AG04450 (cell line): ENCODE measurements at regions not wholly inside any gene's neighbourhood (a gene's known extent, or its start where the extent isn't known, plus 50 kb on each side); places are given as distances from the start of the nearest gene placed in this dataset.
"Not testable (repeated sequence)": the region's sequence is repeated elsewhere in the genome, so short reads cannot be mapped to it uniquely, and the experiment has no call there.

Experiments
- CTCF ChIA-PET: fragments of 300-600, 350-600 bp; formaldehyde crosslinking; extraction: SDS; loops from one replicate; lab custom pipeline; 2022; ENCODE audit warnings: antibody characterized with exemption, inconsistent platforms; lab: Charles Lee
- POLR2A ChIA-PET: fragments of 350-600 bp; formaldehyde crosslinking; extraction: SDS; loops from one replicate; lab custom pipeline; 2021; ENCODE audit warnings: antibody characterized with exemption, inconsistent platforms; lab: Yijun Ruan, JAX
- DNase-seq: peaks from one replicate; pipeline ENCODE4 v3.0.0-alpha.2; 2011; ENCODE audit warnings: low read depth, low spot score
- H3K27ac ChIP-seq: one replicate; pipeline ENCODE4 v1.5.1; 2012; ENCODE audit warnings: low read depth, low read length, control low read depth
- H3K27me3 ChIP-seq: one replicate; pipeline ENCODE4 v1.6.0; 2012; ENCODE audit warnings: low read length; ENCODE audit not compliant: control insufficient read depth, insufficient read depth
- H3K4me3 ChIP-seq: 2 replicates; pipeline ENCODE4 v1.5.1; 2011; ENCODE audit warnings: mild to moderate bottlenecking, low read depth, low read length, control low read depth
- H3K9me3 ChIP-seq: 2 replicates; pipeline ENCODE4 v1.5.1; 2012; ENCODE audit warnings: low read length; ENCODE audit not compliant: control insufficient read depth, insufficient read depth
- CTCF ChIP-seq: IDR thresholded peaks from 2 replicates; pipeline ENCODE4 v1.5.1; 2011; ENCODE audit warnings: low read depth, low read length, control low read depth, inconsistent platforms

DNA sequence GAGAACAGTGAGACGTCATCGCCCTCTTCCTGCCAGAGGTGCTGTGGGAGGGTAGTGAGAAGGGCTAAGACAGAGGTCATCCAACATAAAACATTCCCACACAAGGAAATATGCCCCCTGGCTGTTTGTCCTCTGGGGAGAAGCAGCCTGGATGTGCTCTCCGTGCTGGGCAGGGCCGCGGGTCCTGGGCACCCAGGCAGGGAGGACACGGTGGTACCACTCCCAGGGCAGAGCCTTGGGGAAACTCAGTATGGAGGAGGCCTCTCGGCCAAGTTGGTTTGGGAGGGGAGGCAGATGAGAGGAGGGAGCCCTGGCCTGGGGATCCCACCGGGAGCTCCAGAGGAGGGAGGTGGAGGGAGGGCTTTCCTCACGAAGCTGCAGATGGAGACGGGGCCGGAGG, 129.4 kb downstream of the GLRX3 start:
- H3K27ac ChIP-seq: no peak overlapping the region
- CTCF ChIA-PET: no interaction called here
- H3K27me3 ChIP-seq: no peaks in the 10 kb centered on the region
- H3K4me3 ChIP-seq: no peak overlapping the region
- POLR2A ChIA-PET: no interaction called here
- H3K9me3 ChIP-seq: peaks cover 72% of the 10 kb centered on the region
- DNase-seq: no peak
- TF ChIP-seq CTCF: no peak

DNA sequence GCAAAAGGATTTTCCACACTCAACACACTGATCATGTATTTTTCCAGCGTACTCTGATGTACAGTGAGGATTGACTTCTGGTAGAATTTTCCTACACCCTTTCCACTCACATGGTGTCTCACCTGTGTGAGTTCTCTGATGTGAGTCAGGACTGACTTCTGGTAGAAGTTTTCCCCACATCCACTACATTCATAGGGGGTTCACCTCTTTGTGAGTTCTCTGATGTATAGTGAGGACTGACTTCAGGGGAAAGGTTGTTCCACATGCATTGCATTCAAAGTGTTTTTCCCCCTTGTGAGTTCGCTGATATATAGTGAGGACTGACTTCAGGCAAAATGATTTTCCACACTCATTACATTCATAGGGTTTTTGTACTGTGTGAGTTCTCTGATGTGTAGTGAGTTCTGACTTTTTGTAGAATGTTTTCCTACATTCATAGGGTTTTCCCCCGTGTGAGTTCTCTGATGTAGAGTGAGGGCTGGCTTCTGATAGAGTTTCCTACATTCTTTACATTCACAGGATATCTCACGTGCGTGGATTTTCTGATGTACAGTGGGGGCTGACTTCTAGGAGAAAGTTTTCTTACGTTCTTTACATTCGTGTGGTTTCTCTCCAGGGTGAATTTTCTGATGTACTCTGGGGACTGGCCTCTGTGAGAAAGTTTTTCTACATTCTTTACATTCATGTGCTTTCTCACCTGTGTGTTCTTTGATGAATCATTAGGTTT, 146.5 kb downstream of the GLRX3 start:
- Histone ChIP-seq H3K27ac (no peak overlapping the region), H3K27me3 (no peaks in the 10 kb centered on the region), H3K9me3 (peaks cover 58% of the 10 kb centered on the region), H3K4me3 (no peak overlapping the region)
- DNase-seq: no peak
- ChIA-PET POLR2A (no interaction called here), CTCF (no interaction called here)
- TF ChIP-seq CTCF: no peak

- H3K27me3 ChIP-seq: no peaks in the 10 kb centered on the region
- DNase-seq: no peak
- ChIA-PET POLR2A (no interaction called here), CTCF (no interaction called here)
- TF ChIP-seq CTCF: no peak
- no peak overlapping the region for H3K27ac ChIP-seq
- H3K4me3 ChIP-seq: no peak overlapping the region
- H3K9me3 ChIP-seq: peaks cover 59% of the 10 kb centered on the region
These were observed 147.0 kb downstream of the GLRX3 start for GRCh38 chr10:130283219-130283545.

DNA sequence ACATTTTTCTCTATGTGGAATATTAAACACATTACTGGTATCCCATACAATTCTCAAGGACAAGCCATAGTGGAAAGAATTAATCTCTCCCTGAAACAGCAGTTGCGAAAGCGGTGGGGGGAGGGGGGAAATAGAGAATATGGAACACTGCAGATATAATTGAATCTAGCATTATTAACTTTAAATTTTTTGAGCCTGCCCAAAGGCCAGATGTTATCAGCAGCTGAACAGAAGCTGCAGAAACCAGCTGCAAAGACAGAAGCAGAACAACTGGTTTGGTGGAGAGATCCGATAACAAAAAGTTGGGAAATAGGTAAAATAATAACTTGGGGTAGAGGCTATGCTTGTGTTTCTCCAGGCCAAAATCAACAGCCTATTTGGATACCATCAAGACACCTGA, 159.6 kb downstream of the GLRX3 start:
- POLR2A ChIA-PET, H3K27ac ChIP-seq, DNase-seq, H3K27me3 ChIP-seq, CTCF ChIA-PET, H3K4me3 ChIP-seq: not testable (repeated sequence)
- H3K9me3 ChIP-seq: peaks cover 27% of the 10 kb centered on the region

GRCh38 chr10:130300608-130301020, 164.4 kb downstream of the GLRX3 start:
- H3K27ac ChIP-seq: no peak overlapping the region
- no peaks in the 10 kb centered on the region for H3K27me3 ChIP-seq
- H3K4me3 ChIP-seq: no peak overlapping the region
- ChIA-PET CTCF (no interaction called here), POLR2A (no interaction called here)
- peaks cover 51% of the 10 kb centered on the region for H3K9me3 ChIP-seq
- no peak for DNase-seq
- no peak for TF ChIP-seq CTCF
